SK-N-SH treated with all-trans-retinoic acid at 6 μM for 48 hours (cell line): ENCODE measurements at regions not wholly inside any gene's neighbourhood (a gene's known extent, or its start where the extent isn't known, plus 50 kb on each side); places are given as distances from the start of the nearest gene placed in this dataset.
"Not testable (repeated sequence)": the region's sequence is repeated elsewhere in the genome, so short reads cannot be mapped to it uniquely, and the experiment has no call there.

Experiments used
- ARNTL ChIP-seq: fragments of 450-650 bp; formaldehyde crosslinking; IDR thresholded peaks from 2 replicates; pipeline ENCODE4 v1.5.0; 2020; ENCODE audit warnings: low read depth, mild to moderate bottlenecking, moderate library complexity, borderline replicate concordance
- CREB5 ChIP-seq: fragments of 250-450 bp; sonication (Bioruptor Pico); IDR thresholded peaks from 2 replicates; pipeline ENCODE4 v1.5.1; 2020; ENCODE audit warnings: low read depth, mild to moderate bottlenecking, moderate library complexity
- CSRNP3 ChIP-seq: fragments of 250-450 bp; sonication (Bioruptor Pico); IDR thresholded peaks from 2 replicates; pipeline ENCODE4 v1.5.1; 2021; ENCODE audit warnings: mild to moderate bottlenecking, moderate library complexity
- ESRRG ChIP-seq: fragments of 250-450 bp; sonication (Bioruptor Pico); IDR thresholded peaks from 2 replicates; pipeline ENCODE4 v1.6.1; 2021; ENCODE audit warnings: mild to moderate bottlenecking
- ZC3H10 ChIP-seq: fragments of 250-450 bp; sonication (Bioruptor Pico); IDR thresholded peaks from 2 replicates; pipeline ENCODE4 v1.5.1; 2021; ENCODE audit warnings: mild to moderate bottlenecking, moderate library complexity
- ZNF8 ChIP-seq: fragments of 450-650 bp; formaldehyde crosslinking; IDR thresholded peaks from 2 replicates; pipeline ENCODE4 v1.5.0; 2020; ENCODE audit warnings: mild to moderate bottlenecking, moderate library complexity
- TF ChIP-seq, protein P1 (sequence below): fragments of 250-450 bp; sonication (Bioruptor Pico); IDR thresholded peaks from 2 replicates; pipeline ENCODE4 v1.8.0; 2020; ENCODE audit warnings: mild to moderate bottlenecking, moderate library complexity, borderline replicate concordance
- TF ChIP-seq, protein P2 (sequence below): fragments of 250-450 bp; sonication (Bioruptor Pico); IDR thresholded peaks from 2 replicates; pipeline ENCODE4 v1.8.0; 2021; ENCODE audit warnings: low read depth, mild to moderate bottlenecking, moderate library complexity, borderline replicate concordance

GRCh38 chr9:104368318-104368717 is 135.7 kb upstream of the OR13F1 start:
- TF ChIP-seq ZC3H10, CREB5, ESRRG, ARNTL, ZNF8, CSRNP3 (CRISPR knock-in tag): not testable (repeated sequence)
- TF ChIP-seq, protein P1, sequence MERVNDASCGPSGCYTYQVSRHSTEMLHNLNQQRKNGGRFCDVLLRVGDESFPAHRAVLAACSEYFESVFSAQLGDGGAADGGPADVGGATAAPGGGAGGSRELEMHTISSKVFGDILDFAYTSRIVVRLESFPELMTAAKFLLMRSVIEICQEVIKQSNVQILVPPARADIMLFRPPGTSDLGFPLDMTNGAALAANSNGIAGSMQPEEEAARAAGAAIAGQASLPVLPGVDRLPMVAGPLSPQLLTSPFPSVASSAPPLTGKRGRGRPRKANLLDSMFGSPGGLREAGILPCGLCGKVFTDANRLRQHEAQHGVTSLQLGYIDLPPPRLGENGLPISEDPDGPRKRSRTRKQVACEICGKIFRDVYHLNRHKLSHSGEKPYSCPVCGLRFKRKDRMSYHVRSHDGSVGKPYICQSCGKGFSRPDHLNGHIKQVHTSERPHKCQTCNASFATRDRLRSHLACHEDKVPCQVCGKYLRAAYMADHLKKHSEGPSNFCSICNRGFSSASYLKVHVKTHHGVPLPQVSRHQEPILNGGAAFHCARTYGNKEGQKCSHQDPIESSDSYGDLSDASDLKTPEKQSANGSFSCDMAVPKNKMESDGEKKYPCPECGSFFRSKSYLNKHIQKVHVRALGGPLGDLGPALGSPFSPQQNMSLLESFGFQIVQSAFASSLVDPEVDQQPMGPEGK (CRISPR knock-in tag) = not testable (repeated sequence)
- TF ChIP-seq, protein P2, sequence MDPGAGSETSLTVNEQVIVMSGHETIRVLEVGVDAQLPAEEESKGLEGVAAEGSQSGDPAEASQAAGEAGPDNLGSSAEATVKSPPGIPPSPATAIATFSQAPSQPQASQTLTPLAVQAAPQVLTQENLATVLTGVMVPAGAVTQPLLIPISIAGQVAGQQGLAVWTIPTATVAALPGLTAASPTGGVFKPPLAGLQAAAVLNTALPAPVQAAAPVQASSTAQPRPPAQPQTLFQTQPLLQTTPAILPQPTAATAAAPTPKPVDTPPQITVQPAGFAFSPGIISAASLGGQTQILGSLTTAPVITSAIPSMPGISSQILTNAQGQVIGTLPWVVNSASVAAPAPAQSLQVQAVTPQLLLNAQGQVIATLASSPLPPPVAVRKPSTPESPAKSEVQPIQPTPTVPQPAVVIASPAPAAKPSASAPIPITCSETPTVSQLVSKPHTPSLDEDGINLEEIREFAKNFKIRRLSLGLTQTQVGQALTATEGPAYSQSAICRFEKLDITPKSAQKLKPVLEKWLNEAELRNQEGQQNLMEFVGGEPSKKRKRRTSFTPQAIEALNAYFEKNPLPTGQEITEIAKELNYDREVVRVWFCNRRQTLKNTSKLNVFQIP (CRISPR knock-in tag) = not testable (repeated sequence)
